ENCODE measurements at regions not wholly inside any gene's neighbourhood (a gene's known extent, or its start where the extent isn't known, plus 50 kb on each side); places are given as distances from the start of the nearest gene placed in this dataset.

GRCh38 chr16:86428729-86429517 lies 81.4 kb upstream of the FOXF1 start:
- no peak for TF ChIP-seq CTCF (IDR thresholded peaks at IDR 0.05; ENCODE audit: extremely low read depth, insufficient read depth, missing control alignments)
- in situ Hi-C loops (cut with MboI; ENCODE audit: low pct_unique_long_range_greater_than_20kb, low sequenced_read_pairs, unreplicated experiment) = no loop called here
- no peak for DNase-seq (ENCODE audit: low spot score)

GRCh38 chr16:86429663-86430062 lies 80.7 kb upstream of the FOXF1 start:
- in situ Hi-C loops (cut with MboI; ENCODE audit: low pct_unique_long_range_greater_than_20kb, low sequenced_read_pairs, unreplicated experiment) = no loop called here
- no peak for DNase-seq (ENCODE audit: low spot score)
- TF ChIP-seq CTCF (IDR thresholded peaks at IDR 0.05; ENCODE audit: extremely low read depth, insufficient read depth, missing control alignments) = no peak

GRCh38 chr16:86430814-86431213 lies 79.5 kb upstream of the FOXF1 start:
- no peak for TF ChIP-seq CTCF (IDR thresholded peaks at IDR 0.05; ENCODE audit: extremely low read depth, insufficient read depth, missing control alignments)
- in situ Hi-C loops (cut with MboI; ENCODE audit: low pct_unique_long_range_greater_than_20kb, low sequenced_read_pairs, unreplicated experiment) = no loop called here
- no peak for DNase-seq (ENCODE audit: low spot score)

GRCh38 chr16:86431540-86431939 lies 78.8 kb upstream of the FOXF1 start:
- in situ Hi-C loops (cut with MboI; ENCODE audit: low pct_unique_long_range_greater_than_20kb, low sequenced_read_pairs, unreplicated experiment) = no loop called here
- TF ChIP-seq CTCF (IDR thresholded peaks at IDR 0.05; ENCODE audit: extremely low read depth, insufficient read depth, missing control alignments) = no peak
- DNase-seq (ENCODE audit: low spot score) = no peak

- no peak for TF ChIP-seq CTCF (IDR thresholded peaks at IDR 0.05; ENCODE audit: extremely low read depth, insufficient read depth, missing control alignments)
- in situ Hi-C loops (cut with MboI; ENCODE audit: low pct_unique_long_range_greater_than_20kb, low sequenced_read_pairs, unreplicated experiment) = no loop called here
Observed at GRCh38 chr16:86432048-86432447, 78.3 kb upstream of the FOXF1 start.

GRCh38 chr16:86432691-86433090 lies 77.6 kb upstream of the FOXF1 start:
- no peak for DNase-seq (ENCODE audit: low spot score)
- TF ChIP-seq CTCF (IDR thresholded peaks at IDR 0.05; ENCODE audit: extremely low read depth, insufficient read depth, missing control alignments) = no peak
- in situ Hi-C loops (cut with MboI; ENCODE audit: low pct_unique_long_range_greater_than_20kb, low sequenced_read_pairs, unreplicated experiment) = no loop called here

More at GRCh38 chr16:86432048-86432447, 78.3 kb upstream of the FOXF1 start:
- no peak for DNase-seq (ENCODE audit: low spot score)

All from GM13977 (cell line).